ENCODE measurements at regions not wholly inside any gene's neighbourhood (a gene's known extent, or its start where the extent isn't known, plus 50 kb on each side); places are given as distances from the start of the nearest gene placed in this dataset.
"Not testable (repeated sequence)": the region's sequence is repeated elsewhere in the genome, so short reads cannot be mapped to it uniquely, and the experiment has no call there.

- no peak for DNase-seq (ENCODE audit: low read depth)
Observed at GRCh38 chr2:136324966-136325365, 207.0 kb upstream of the CXCR4 start.

- no peak for DNase-seq (ENCODE audit: low read depth)
Observed at GRCh38 chr2:136323935-136324334, 206.0 kb upstream of the CXCR4 start.

DNA sequence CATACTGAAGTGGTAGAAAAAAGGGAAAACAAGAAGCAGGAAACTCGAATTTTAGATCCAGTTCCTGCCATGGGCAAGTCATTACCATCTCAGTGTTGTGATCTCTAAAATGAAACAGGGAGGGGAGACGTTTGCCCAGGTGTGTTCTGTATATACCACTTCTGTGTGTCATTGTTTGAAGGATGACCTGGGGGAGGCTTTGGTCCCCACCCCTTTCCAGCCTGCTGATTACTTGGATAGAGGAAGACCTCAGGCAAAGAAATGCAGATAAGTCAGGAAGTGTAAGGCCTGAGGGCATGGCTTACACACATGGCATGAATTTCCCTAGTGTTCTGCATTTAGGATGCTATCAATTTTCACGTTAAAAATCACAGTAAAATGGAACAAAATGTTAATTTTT is 205.2 kb upstream of the CXCR4 start:
- no peak for DNase-seq (ENCODE audit: low read depth)

GRCh38 chr2:136322428-136322827 is 204.5 kb upstream of the CXCR4 start:
- no peak for DNase-seq (ENCODE audit: low read depth)

- no peak for DNase-seq (ENCODE audit: low read depth)
Observed at GRCh38 chr2:136319651-136320050, 201.7 kb upstream of the CXCR4 start.

- DNase-seq (ENCODE audit: low read depth), result peak; percentile 30
Observed at GRCh38 chr2:136319237-136319636, 201.3 kb upstream of the CXCR4 start.

- no peak for DNase-seq (ENCODE audit: low read depth)
Observed at GRCh38 chr2:136314240-136314639, 196.3 kb upstream of the CXCR4 start.

GRCh38 chr2:136312568-136312967 is 194.6 kb upstream of the CXCR4 start:
- not testable (repeated sequence) for DNase-seq (ENCODE audit: low read depth)

- DNase-seq (ENCODE audit: low read depth), result no peak
Observed at GRCh38 chr2:136310797-136311603, 193.1 kb upstream of the CXCR4 start.

DNA sequence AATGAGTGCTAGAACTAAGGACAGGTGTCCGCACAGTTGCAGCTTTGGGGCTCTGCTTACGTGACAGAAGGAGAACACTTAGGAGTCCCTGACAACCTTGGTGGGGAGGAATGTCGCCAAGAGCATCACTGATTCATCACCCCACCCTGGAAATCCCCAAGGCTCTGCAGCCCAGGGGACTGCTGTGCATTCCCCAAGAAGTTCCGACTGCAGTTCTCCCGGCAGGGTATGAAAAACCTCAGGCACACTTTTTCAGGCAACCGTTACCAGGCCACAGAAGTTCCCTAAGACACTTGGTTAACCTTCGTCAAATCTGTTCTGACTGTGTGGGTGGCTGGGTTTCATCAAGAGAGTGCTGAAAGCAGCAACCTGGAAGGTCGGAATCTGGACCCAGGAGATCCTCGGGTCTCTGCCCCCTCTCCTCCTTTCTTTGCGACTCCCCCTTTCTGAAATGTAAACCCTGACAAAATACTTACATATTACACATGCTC is 192.1 kb upstream of the CXCR4 start:
- DNase-seq (ENCODE audit: low read depth), result peak; percentile 75

DNA sequence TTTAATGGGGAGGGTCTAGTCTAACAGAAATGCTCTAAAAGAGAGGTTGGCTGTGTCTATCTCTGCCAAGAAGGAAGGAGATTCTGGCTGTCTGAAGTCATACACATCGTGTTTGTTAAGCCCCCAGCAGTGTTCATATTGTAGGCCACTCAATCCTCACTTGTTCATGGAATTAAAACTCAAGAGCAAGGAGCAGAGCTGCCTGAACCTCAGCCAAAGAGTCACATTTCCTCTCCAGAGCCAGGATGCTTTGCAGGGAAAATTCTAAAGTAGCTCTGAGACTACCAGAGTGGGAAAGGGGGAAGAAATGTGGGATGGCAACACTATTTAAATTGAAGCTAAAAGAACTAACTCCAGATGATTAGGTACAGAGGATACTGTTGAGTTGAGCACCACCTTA is 190.7 kb upstream of the CXCR4 start:
- peak; percentile 41 for DNase-seq (ENCODE audit: low read depth)

DNA sequence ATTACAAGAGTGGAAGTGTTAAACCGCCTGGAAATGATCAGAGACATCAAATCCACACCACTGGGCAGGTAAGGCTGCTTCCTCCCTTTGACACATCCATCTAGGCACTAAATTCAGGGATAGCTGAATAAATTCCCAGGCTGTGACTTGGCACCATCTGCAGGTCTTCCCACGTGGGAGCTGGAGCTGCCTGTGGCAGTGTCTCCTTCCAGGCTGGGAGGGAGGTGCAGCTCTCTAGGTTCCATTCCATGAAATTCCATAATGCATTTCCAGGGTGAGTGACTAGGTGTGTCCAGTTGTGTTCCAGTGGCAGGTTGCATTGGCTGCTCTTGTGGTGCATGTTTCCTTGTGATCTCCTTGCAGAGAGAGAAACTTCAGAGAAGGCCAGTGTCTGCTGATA is 188.9 kb upstream of the CXCR4 start:
- no peak for DNase-seq (ENCODE audit: low read depth)

DNA sequence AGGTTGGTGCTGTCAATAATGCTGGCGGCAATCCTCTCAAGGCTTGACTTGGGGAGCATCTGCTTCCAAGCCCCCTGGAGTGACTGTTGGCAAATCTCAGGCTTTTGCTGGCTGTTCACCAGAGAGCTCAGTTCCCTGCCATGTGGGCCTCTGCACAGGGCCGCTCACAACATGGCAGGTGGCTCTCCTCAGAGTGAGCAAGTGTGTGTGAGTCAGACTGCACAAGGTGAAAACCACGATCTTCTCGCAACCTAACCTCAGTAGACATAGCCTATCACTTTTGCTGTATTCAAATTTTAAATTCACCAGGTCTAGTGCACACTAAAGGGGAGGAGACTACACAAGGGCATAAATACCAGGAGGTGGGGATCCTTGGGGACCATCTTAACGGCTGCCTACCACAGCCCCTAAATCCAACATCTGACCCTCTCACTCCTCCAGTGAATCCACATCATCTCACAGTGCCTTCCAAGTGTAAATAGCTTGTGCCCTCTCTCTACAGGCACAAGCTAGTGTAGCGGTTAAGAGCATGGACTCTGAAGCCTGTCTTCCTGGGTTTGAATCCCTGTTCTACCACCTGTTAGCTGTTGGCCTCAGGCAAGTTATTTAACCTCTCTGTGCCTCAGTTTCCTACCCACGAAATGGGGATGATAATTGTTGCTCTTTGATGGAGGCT is 187.7 kb upstream of the CXCR4 start:
- DNase-seq (ENCODE audit: low read depth), result peak; percentile 35

GRCh38 chr2:136301006-136301405 is 183.1 kb upstream of the CXCR4 start:
- no peak for DNase-seq (ENCODE audit: low read depth)

GRCh38 chr2:136298631-136299030 is 180.7 kb upstream of the CXCR4 start:
- no peak for DNase-seq (ENCODE audit: low read depth)

DNA sequence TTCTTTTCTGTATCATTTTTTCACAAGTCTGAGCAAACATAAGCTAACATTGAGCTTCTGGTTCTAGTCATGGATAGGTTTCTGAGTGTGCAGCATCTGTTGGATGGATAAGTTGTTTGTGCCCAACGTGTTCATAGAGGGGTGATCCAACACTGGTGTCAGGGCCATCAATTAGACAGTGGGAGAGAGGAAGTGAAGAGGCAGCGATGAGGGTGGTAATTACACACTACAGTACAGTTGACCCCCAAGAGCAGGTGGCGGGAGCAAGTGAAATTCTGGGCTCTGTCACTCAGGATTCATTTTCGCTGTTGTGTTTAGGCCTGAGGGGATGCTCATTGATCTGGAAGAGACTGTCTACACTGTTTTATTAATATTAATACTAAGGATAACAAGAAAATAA is 180.0 kb upstream of the CXCR4 start:
- DNase-seq (ENCODE audit: low read depth), result no peak

DNA sequence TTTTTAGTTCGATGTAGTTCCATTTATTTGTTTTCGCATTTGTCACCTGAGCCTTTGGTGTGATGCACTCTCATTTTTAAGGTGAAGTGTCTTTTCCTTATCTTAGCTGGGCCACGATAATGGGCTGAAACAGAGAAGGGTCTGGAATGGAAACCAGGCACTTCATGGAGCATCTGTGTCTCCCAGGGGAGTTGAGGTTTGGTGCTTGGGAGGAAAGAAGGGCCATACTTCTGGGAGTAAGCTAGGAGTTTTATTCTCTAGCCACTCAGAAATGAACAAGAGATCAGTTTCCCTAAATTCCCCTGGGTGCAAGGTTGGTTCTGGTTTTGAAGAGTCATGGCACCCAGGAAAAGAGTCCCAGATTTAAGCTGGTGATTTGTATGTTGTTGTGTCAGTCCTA is 179.4 kb upstream of the CXCR4 start:
- DNase-seq (ENCODE audit: low read depth), result no peak

- no peak for DNase-seq (ENCODE audit: low read depth)
Observed at GRCh38 chr2:136295168-136295567, 177.2 kb upstream of the CXCR4 start.

DNA sequence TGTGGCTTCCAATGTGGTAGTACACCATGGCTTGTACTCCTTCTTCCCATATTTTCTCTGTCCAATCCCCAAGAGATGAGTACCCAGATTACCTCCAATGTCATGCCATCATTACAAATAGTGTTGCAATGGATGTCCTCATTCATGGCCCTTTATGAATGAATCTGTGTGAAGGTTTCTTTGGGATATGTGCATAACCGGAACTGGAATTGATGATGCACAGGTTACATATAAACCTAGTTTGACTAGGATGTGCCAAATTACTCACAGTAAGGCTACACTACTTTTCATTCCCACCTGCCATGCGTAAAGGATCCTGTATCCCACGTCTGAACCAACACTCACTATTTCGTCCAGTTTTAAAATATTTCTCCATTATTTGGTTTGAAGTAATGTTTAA is 173.9 kb upstream of the CXCR4 start:
- DNase-seq (ENCODE audit: low read depth), result no peak

DNA sequence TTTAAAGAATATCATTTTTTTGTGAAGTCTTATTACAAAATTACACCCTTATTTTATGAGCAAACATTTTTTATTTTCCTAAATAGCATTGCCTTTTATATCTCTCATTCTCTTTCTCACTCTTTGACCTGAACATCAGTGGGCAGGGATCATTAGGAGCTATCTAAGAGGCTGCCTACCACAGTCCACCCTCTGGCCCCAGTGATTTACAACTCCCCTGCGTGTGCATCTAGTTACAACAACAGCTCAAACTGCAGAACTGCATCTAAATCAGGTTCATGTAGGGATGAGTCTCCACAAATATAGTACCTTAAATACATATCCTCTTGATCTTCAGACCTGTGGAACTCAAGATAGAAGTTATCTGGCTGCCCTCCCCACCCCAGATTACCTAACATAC is 172.4 kb upstream of the CXCR4 start:
- no peak for DNase-seq (ENCODE audit: low read depth)

DNA sequence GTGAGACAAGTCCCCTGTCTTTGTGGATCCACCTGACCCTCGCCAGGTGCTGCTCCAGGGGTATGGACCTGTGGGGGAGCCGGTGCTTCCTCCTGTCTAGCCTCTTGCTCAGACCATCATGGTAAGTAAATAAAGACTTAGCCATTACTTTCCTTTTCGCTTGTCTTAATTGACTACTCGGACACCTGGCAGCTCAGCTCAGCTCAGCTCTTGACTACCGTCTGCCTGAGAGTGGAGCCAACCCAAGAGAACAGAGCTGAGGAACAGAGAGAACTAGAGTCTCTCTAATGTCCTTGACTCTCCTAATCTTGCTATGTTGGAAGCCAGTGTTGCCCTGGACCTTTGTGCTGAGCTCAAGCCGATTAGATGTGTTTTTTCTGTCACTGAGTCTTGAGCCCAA is 170.3 kb upstream of the CXCR4 start:
- DNase-seq (ENCODE audit: low read depth), result no peak

- no peak for DNase-seq (ENCODE audit: low read depth)
Observed at GRCh38 chr2:136286423-136286822, 168.5 kb upstream of the CXCR4 start.

Data from Daoy (cell line).